DND-41 (cell line): ENCODE measurements at regions not wholly inside any gene's neighbourhood (a gene's known extent, or its start where the extent isn't known, plus 50 kb on each side); places are given as distances from the start of the nearest gene placed in this dataset.

ENCODE experiments used
- CTCF ChIP-seq: IDR thresholded peaks from 2 replicates; pipeline ENCODE4 v1.5.1; 2012; ENCODE audit warnings: borderline replicate concordance, low read length, moderate library complexity, mild to moderate bottlenecking; ENCODE audit not compliant: poor library complexity, severe bottlenecking; ENCODE audit errors: extremely low read depth
- EZH2 ChIP-seq: IDR thresholded peaks from 3 replicates; pipeline ENCODE4 v1.6.1; 2012; ENCODE audit warnings: borderline replicate concordance, low read depth, mild to moderate bottlenecking, moderate library complexity, low read length, inconsistent platforms; ENCODE audit not compliant: severe bottlenecking

GRCh38 chr13:110811008-110811720 lies 97.7 kb downstream of the ING1 start:
- no peak for TF ChIP-seq CTCF
- TF ChIP-seq EZH2 = no peak
